Superior temporal gyrus (tissue), 1 donor: ENCODE measurements at regions not wholly inside any gene's neighbourhood (a gene's known extent, or its start where the extent isn't known, plus 50 kb on each side); places are given as distances from the start of the nearest gene placed in this dataset.
A peak's percentile ranks its signal among the peaks of the same experiment; 100 is the strongest.
"Not testable (repeated sequence)": the region's sequence is repeated elsewhere in the genome, so short reads cannot be mapped to it uniquely, and the experiment has no call there.

Source experiments
- DNase-seq: peaks from one replicate; pipeline ENCODE4 v3.0.0-alpha.2; 2016; ENCODE audit errors: extremely low spot score

DNA sequence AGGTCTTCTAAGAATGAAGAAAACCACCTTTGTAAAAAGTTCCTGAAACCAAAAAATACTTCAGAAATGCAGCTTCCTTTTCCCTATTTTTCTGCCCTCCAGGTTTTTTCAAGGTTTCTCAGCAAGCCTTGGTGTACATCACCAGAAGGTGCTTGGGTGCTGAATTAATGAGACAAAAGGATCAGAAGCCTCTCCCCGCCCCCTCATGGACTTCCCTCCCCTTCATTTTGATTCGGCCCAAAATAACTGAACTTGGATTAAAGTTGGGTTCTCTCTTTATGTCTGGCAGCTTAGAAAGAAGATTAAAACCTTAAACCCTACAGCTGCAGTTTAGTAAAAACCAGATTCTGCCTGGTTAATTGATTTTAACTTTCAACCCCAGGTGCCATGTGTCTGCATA is 121.7 kb upstream of the ERCC4 start:
- DNase-seq: no peak

- DNase-seq: no peak
These were observed 116.0 kb upstream of the ERCC4 start for GRCh38 chr16:13803974-13804373.

- DNase-seq: peak; percentile 37
These were observed 114.0 kb upstream of the ERCC4 start for GRCh38 chr16:13805951-13806350.

DNA sequence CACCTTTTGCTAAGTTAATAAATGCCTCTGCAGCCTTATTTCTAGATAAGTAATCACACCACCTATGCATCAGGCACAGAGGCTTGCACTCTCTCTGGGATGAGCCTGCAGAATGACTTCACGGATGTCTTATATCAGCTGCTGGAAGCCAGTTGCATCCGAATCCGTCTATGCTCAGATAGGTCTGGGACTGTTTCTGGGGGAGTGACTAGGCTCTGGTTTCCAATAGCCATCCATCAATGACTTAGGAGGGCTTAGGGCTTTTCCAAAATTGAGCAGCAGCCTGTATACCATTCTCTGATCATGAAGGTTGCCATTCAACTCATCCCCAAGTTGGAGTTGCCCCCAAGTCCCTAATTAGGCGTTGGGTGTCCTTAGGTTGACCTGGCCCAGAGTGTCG is 113.3 kb upstream of the ERCC4 start:
- no peak for DNase-seq

- DNase-seq: peak; percentile 52
These were observed 111.9 kb upstream of the ERCC4 start for GRCh38 chr16:13808102-13808501.

- DNase-seq: no peak
These were observed 110.2 kb upstream of the ERCC4 start for GRCh38 chr16:13809765-13810164.

DNA sequence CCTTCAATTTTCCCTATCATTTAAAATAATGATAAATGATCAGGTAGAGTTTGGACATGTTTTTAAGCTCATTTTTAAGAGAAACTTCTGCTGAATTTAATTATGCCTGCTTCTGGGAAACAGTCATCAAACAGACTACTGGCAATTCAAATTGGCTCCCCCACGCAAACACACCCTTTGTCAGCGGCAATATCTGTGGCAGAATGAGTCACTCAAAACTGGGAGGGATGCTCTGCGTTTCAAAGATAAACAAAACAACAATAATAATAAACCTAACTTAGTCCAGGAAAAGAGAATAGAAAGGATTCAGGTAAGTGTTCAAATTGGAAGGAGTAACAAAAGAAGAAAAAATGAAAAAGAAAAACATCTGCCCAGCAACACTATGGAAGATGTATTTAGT is 108.1 kb upstream of the ERCC4 start:
- no peak for DNase-seq

DNA sequence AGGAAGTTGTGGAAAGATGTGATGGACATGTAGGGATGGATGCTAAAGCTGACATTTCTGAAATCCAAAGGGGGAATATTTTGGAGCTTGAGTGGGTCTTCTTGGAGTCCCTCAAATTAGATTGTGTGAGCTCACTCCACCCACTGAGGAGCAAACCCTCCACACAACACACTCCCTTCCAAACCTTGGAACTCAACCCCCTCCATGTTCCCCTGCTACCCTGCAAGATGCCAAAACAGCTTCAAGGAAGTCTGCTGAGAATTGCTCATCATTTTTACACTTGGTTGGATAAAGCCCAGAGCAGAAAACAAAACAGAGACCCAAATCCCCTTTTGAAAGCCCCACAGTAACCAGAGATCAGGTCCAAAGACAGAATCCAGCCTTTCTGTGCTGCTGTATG is 103.3 kb upstream of the ERCC4 start:
- DNase-seq: peak; percentile 49

DNA sequence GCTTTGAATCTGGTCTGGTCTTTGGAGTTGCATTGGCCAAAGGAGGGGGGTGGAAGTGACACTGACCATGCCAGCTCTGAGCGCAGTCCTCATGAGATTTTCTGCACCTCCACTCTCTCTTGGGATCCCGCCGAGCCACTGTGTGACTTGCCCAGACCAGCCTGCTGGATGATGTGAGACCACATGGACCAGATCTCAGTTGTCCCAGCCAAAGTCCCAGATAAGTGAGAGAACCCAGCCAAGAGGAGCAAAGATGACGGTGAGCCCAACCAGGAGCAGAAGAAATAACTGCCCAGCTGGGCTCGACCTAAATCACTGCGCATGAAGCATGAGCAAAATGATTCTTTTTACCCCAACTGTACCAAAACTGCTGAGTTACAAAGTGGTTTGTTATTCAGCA is 96.5 kb upstream of the ERCC4 start:
- no peak for DNase-seq

DNA sequence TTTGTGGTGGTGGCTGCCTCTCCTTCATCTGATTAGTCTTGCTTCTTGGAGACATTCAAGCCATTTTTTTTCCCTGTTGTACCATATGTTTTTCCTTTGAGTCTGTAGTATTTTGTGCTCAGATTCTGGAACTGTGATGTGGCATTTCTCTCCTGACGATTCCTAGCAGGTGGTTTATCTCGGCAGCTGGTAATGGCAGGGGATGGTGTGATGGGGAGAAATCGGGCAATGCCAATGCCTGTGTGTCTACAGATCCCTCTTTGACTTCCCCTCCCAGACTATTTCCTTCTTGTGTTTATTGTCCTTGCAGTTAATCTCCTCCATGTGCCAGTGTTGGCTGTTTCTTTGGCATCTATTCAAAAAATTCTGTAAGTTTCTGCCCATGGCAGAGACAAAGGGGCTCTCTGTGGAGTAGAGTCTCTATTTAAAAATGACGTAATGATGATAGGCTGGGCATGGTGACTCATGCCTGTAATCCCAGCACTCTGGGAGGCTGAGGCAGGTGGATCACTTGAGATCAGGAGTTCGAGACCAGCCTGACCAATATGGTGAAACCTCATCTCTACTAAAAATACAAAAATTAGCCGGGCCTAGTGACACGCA is 90.2 kb upstream of the ERCC4 start:
- DNase-seq: peak; percentile 44

DNA sequence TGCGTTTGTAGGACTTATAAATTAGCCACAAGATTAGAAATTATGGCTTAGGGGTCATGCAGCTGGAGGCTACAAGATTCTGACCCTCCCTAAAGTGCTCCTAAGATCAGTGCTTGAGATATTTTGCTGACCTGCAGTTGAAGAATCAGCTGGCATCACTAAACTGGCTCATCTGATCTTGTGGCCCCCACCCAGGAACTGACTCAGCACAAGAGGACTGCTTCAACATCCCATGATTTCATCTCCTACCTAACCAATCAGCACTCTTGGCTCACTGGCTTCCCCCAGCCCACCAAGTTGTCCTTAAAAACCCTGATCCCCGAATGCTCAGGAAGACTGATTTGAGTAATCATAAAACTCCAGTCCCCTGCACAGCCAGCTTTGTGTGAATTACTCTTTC is 86.4 kb upstream of the ERCC4 start:
- no peak for DNase-seq

DNA sequence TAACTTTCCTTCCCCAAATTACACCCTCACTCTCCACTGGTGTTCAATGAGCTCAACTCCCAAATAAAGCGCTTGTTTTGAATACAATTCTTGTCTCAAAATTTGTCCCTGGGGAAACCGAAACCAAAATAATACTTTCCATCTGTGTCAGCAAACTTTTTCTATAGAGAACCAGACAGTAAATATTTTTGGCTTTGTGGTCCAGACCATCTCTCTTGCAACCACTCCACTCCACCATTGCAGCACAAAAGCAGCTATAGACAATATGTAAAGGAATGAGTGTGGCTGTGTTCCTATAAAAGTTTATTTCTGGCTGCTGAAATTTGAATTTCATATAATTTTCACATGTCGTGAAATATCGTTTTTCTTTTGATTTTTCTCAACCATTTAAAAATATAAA is 84.6 kb upstream of the ERCC4 start:
- DNase-seq: no peak

- DNase-seq: no peak
These were observed 83.8 kb upstream of the ERCC4 start for GRCh38 chr16:13835935-13836730.

- no peak for DNase-seq
These were observed 81.4 kb upstream of the ERCC4 start for GRCh38 chr16:13838401-13839190.

- DNase-seq: no peak
These were observed 80.4 kb upstream of the ERCC4 start for GRCh38 chr16:13839577-13839976.

GRCh38 chr16:13845232-13845631 is 74.7 kb upstream of the ERCC4 start:
- no peak for DNase-seq

GRCh38 chr16:13848795-13849194 is 71.2 kb upstream of the ERCC4 start:
- DNase-seq: no peak

DNA sequence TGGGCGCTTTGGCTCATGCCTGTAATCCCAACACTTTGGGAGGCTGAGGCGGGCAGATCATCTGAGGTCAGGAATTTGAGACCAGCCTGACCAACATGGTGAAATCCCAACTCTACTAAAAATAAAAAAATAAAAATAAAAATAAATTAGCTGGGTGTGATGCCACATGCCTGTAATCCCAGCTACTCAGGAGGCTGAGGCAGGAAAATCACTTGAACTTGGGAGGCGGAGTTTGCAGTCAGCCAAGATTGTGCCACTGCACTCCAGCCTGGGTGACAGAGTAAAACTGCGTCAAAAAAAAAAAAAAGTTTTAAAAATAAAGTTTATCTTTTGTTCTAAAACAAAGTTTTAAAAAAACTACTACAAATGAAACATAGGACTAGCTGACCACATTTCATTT is 69.8 kb upstream of the ERCC4 start:
- DNase-seq: not testable (repeated sequence)

DNA sequence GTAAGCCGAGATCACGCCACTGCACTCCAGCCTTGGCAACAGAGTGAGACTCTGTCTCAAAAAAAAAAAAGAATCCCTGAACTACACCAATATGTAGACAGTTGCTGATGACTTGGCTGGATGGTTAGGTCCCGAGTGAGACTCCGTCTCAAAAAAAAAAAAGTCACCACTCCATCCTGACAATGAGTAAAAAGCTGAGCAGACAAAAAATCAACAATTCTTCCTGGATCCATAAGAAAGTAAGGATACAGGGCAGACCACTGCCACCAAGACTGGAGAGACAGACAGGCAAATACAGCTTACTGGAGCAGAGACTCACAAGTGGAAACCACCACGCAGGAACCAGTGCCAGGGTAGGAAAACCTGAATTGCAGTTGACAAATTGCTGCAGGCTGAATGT is 67.1 kb upstream of the ERCC4 start:
- DNase-seq: no peak

GRCh38 chr16:13856398-13856797 is 63.6 kb upstream of the ERCC4 start:
- no peak for DNase-seq

DNA sequence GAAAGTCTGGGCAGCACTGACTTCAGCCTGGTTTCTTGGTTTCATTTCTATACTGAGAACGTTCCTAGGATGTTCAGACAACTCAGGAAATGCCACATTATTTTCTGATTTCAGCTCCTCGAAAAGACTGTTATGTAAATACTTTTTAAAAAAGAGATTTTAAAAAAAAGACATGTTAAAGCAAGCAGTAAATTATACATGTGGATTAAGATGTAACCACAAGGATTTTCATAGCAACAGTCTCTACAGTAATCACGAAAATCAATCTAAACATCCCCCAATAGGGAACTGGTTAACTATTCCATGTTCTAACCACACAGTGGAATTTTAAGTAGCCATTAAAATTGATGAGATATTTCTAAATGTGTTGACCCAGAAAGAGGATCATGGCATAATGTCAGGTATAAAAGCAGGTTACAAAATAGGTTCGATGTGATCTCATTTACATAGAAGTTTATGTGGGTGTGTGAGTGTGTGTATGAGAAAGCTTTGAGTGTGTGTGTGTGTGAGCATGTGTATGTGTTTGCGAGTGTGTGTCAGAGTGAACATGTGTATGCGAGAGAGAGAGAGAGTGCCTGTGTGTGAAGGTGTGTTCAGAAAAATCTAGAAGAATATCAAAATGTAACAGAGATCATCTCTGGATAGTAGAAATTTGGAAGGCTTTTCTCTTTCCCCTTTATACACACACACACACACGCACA is 63.0 kb upstream of the ERCC4 start:
- no peak for DNase-seq

- DNase-seq: no peak
These were observed 60.9 kb upstream of the ERCC4 start for GRCh38 chr16:13858873-13859580.
